Hematopoietic multipotent progenitor cell treated with erythropoietin and hydrocortisone succinate and interleukin-3 and kit ligand, for 17 days (in vitro differentiated cells): ENCODE measurements at regions not wholly inside any gene's neighbourhood (a gene's known extent, or its start where the extent isn't known, plus 50 kb on each side); places are given as distances from the start of the nearest gene placed in this dataset.

Experiments
- DNase-seq: peaks from one replicate; pipeline ENCODE4 v3.0.0-alpha.2; 2015; ENCODE audit warnings: low spot score

- no peak for DNase-seq
Measured at GRCh38 chr1:38332649-38333310, 286.2 kb upstream of the POU3F1 start.

- DNase-seq: no peak
Measured at GRCh38 chr1:38331496-38332210, 285.1 kb upstream of the POU3F1 start.

GRCh38 chr1:38330799-38331198 is 284.2 kb upstream of the POU3F1 start:
- DNase-seq: no peak

GRCh38 chr1:38329644-38330043 is 283.1 kb upstream of the POU3F1 start:
- DNase-seq: no peak

- DNase-seq: no peak
Measured at GRCh38 chr1:38328278-38329035, 281.9 kb upstream of the POU3F1 start.

GRCh38 chr1:38327559-38327973 is 281.0 kb upstream of the POU3F1 start:
- no peak for DNase-seq

- no peak for DNase-seq
Measured at GRCh38 chr1:38326856-38327255, 280.3 kb upstream of the POU3F1 start.

- no peak for DNase-seq
Measured at GRCh38 chr1:38326135-38326534, 279.5 kb upstream of the POU3F1 start.

- DNase-seq: no peak
Measured at GRCh38 chr1:38312753-38313152, 266.2 kb upstream of the POU3F1 start.

- no peak for DNase-seq
Measured at GRCh38 chr1:38310079-38310478, 263.5 kb upstream of the POU3F1 start.

- DNase-seq: no peak
Measured at GRCh38 chr1:38308780-38309179, 262.2 kb upstream of the POU3F1 start.

- DNase-seq: no peak
Measured at GRCh38 chr1:38305666-38306065, 259.1 kb upstream of the POU3F1 start.

GRCh38 chr1:38303843-38304242 is 257.2 kb upstream of the POU3F1 start:
- no peak for DNase-seq

GRCh38 chr1:38301040-38301439 is 254.4 kb upstream of the POU3F1 start:
- DNase-seq: no peak

GRCh38 chr1:38300616-38301015 is 254.0 kb upstream of the POU3F1 start:
- DNase-seq: no peak

- DNase-seq: no peak
Measured at GRCh38 chr1:38297842-38298241, 251.2 kb upstream of the POU3F1 start.

- no peak for DNase-seq
Measured at GRCh38 chr1:38297246-38297645, 250.7 kb upstream of the POU3F1 start.

GRCh38 chr1:38296047-38296446 is 249.5 kb upstream of the POU3F1 start:
- no peak for DNase-seq

- DNase-seq: no peak
Measured at GRCh38 chr1:38293567-38293966, 247.0 kb upstream of the POU3F1 start.

- no peak for DNase-seq
Measured at GRCh38 chr1:38292969-38293368, 246.4 kb upstream of the POU3F1 start.

GRCh38 chr1:38291906-38292521 is 245.4 kb upstream of the POU3F1 start:
- no peak for DNase-seq

- DNase-seq: no peak
Measured at GRCh38 chr1:38291336-38291735, 244.7 kb upstream of the POU3F1 start.

- no peak for DNase-seq
Measured at GRCh38 chr1:38289034-38289433, 242.4 kb upstream of the POU3F1 start.
